ENCODE measurements at regions not wholly inside any gene's neighbourhood (a gene's known extent, or its start where the extent isn't known, plus 50 kb on each side); places are given as distances from the start of the nearest gene placed in this dataset.
"Not testable (repeated sequence)": the region's sequence is repeated elsewhere in the genome, so short reads cannot be mapped to it uniquely, and the experiment has no call there.

GRCh38 chr10:85413570-85413969 lies 953.0 kb downstream of the GRID1 start:
- DNase-seq, result no peak

GRCh38 chr10:85420501-85421191 lies 945.9 kb downstream of the GRID1 start:
- DNase-seq, result no peak

GRCh38 chr10:85421421-85421820 lies 945.2 kb downstream of the GRID1 start:
- no peak for DNase-seq

- no peak for DNase-seq
Observed at GRCh38 chr10:85429126-85429525, 937.5 kb downstream of the GRID1 start.

- no peak for DNase-seq
Observed at GRCh38 chr10:85430991-85431390, 935.6 kb downstream of the GRID1 start.

- DNase-seq, result no peak
Observed at GRCh38 chr10:85433248-85433647, 933.3 kb downstream of the GRID1 start.

GRCh38 chr10:85444868-85445267 lies 921.7 kb downstream of the GRID1 start:
- no peak for DNase-seq

GRCh38 chr10:85445702-85446101 lies 920.9 kb downstream of the GRID1 start:
- DNase-seq, result no peak

- no peak for DNase-seq
Observed at GRCh38 chr10:85446827-85447226, 919.8 kb downstream of the GRID1 start.

GRCh38 chr10:85447690-85448089 lies 918.9 kb downstream of the GRID1 start:
- no peak for DNase-seq

GRCh38 chr10:85448716-85449115 lies 917.9 kb downstream of the GRID1 start:
- DNase-seq, result no peak

GRCh38 chr10:85454386-85454785 lies 912.2 kb downstream of the GRID1 start:
- no peak for DNase-seq

- DNase-seq, result no peak
Observed at GRCh38 chr10:85457191-85457590, 909.4 kb downstream of the GRID1 start.

GRCh38 chr10:85458324-85458723 lies 908.3 kb downstream of the GRID1 start:
- no peak for DNase-seq

GRCh38 chr10:85459906-85460305 lies 906.7 kb downstream of the GRID1 start:
- no peak for DNase-seq

GRCh38 chr10:85464336-85464735 lies 902.3 kb downstream of the GRID1 start:
- no peak for DNase-seq

- no peak for DNase-seq
Observed at GRCh38 chr10:85477979-85478378, 888.6 kb downstream of the GRID1 start.

GRCh38 chr10:85490431-85490830 lies 876.2 kb downstream of the GRID1 start:
- DNase-seq, result no peak

GRCh38 chr10:85491652-85492051 lies 874.9 kb downstream of the GRID1 start:
- no peak for DNase-seq

GRCh38 chr10:85492684-85493083 lies 873.9 kb downstream of the GRID1 start:
- DNase-seq, result no peak

GRCh38 chr10:85493703-85494102 lies 872.9 kb downstream of the GRID1 start:
- no peak for DNase-seq

- DNase-seq, result not testable (repeated sequence)
Observed at GRCh38 chr10:85504641-85505040, 862.0 kb downstream of the GRID1 start.

- no peak for DNase-seq
Observed at GRCh38 chr10:85508159-85508558, 858.4 kb downstream of the GRID1 start.

GRCh38 chr10:85510682-85511081 lies 855.9 kb downstream of the GRID1 start:
- peak; percentile 14 for DNase-seq

- no peak for DNase-seq
Observed at GRCh38 chr10:85513436-85513835, 853.2 kb downstream of the GRID1 start.

All from NCI-H82 (cell line).